Activated T-cell treated with anti-CD3 and anti-CD28 coated beads, Interleukin-2, amount 50 U/mL, for 24 hours (primary cell): ENCODE measurements at regions not wholly inside any gene's neighbourhood (a gene's known extent, or its start where the extent isn't known, plus 50 kb on each side); places are given as distances from the start of the nearest gene placed in this dataset.

Experiments
- DNase-seq: peaks from one replicate; pipeline ENCODE4 v3.0.0-alpha.2; 2020
- H3K27ac Mint-ChIP-seq: 2 replicates; pipeline ENCODE4 v1.8.0; 2020; ENCODE audit warnings: mild to moderate bottlenecking, mixed read lengths
- H3K27me3 Mint-ChIP-seq: 2 replicates; pipeline ENCODE4 v1.8.0; 2020; ENCODE audit warnings: mixed read lengths
- H3K36me3 Mint-ChIP-seq: 2 replicates; pipeline ENCODE4 v1.8.0; 2020; ENCODE audit warnings: low read depth, mixed read lengths
- H3K4me1 Mint-ChIP-seq: 2 replicates; pipeline ENCODE4 v1.8.0; 2020; ENCODE audit warnings: low read depth, mixed read lengths
- H3K4me3 Mint-ChIP-seq: 2 replicates; pipeline ENCODE4 v1.8.0; 2020; ENCODE audit warnings: mild to moderate bottlenecking, moderate library complexity, mixed read lengths
- H3K9me3 Mint-ChIP-seq: 2 replicates; pipeline ENCODE4 v1.8.0; 2020; ENCODE audit warnings: mixed read lengths

DNA sequence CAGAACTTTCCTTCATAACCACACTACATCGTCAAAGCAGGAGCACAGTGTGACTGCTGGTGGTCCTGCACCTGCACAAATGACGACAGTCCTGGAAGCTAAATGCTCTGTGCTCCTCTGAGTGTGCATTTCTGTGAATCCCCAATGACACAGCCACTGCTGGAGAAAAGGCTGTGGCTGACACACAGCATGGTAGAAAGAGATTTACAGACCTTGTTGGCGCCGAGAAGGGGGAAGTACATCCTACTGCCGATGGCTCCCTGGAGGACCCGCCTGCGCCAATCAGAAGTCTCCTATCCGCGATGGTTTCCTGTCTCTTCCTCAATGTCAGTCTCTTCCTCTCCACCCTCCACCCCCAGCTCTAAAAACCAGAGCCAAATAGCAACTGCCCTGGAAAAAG is 115.4 kb upstream of the RAB4A start:
- H3K36me3 Mint-ChIP-seq: no peaks in the 10 kb centered on the region
- H3K27me3 Mint-ChIP-seq: no peaks in the 10 kb centered on the region
- no peaks in the 10 kb centered on the region for H3K9me3 Mint-ChIP-seq
- peak overlapping the region; percentile 22 for H3K27ac Mint-ChIP-seq
- peaks cover 23% of the 10 kb centered on the region for H3K4me1 Mint-ChIP-seq
- DNase-seq: peak; percentile 46
- peak overlapping the region; percentile 30 for H3K4me3 Mint-ChIP-seq

- no peaks in the 10 kb centered on the region for H3K36me3 Mint-ChIP-seq
- H3K27me3 Mint-ChIP-seq: no peaks in the 10 kb centered on the region
- no peak overlapping the region for H3K4me3 Mint-ChIP-seq
- no peak overlapping the region for H3K27ac Mint-ChIP-seq
- DNase-seq: no peak
- peaks cover 24% of the 10 kb centered on the region for H3K4me1 Mint-ChIP-seq
- no peaks in the 10 kb centered on the region for H3K9me3 Mint-ChIP-seq
Observed at GRCh38 chr1:229156872-229157271, 114.0 kb upstream of the RAB4A start.

DNA sequence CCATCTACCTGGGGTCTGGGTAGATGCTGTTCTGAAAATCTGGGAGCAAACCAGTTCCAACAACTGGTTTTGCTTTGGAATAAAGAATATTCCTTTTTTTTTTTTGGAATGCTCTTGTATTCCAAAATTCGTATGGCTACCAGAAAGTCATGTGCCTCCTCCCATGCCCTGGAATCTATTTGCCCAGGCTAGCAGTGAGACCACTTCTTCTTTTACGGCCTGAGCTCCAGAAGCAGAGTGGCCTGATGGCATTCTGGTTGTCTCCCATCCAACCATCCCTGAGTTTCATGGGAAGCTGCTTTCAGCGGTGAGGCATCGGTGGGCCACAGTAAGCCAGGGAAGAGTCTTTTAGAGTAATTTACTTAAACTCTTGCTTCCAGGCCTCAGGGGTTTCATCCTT is 113.4 kb upstream of the RAB4A start:
- no peak for DNase-seq
- H3K4me1 Mint-ChIP-seq: peaks cover 24% of the 10 kb centered on the region
- no peak overlapping the region for H3K4me3 Mint-ChIP-seq
- no peaks in the 10 kb centered on the region for H3K36me3 Mint-ChIP-seq
- H3K9me3 Mint-ChIP-seq: no peaks in the 10 kb centered on the region
- no peaks in the 10 kb centered on the region for H3K27me3 Mint-ChIP-seq
- H3K27ac Mint-ChIP-seq: no peak overlapping the region

DNA sequence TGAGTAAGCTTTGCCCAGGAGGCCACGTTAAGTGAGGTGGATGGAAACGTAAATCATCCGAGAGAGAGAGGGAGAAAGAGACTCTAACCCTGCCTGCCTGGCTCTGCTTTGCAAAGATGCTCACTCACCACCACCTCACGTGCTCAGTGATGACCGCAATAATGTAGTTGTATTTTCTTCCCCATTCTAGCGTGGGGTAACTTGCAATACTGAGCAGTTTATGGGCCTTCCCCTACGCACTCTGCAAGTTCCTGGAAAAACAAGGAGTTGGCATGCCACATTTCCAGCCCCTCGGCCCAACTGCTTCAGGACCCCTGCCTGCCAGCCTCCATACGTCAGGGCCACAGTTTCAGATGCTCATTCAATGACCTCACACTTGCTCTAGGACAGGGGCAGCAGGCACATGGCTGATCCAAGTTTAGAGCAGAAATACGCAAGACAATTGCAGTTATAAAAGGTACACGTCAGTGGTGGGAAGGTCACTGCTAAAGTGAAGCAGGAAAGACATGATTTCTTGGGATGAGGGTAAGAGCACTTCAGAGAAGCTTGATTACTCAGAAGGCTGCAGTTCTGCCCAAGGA is 112.5 kb upstream of the RAB4A start:
- DNase-seq: no peak
- Mint-ChIP-seq H3K4me3 (no peak overlapping the region), H3K27me3 (no peaks in the 10 kb centered on the region), H3K27ac (no peak overlapping the region), H3K9me3 (no peaks in the 10 kb centered on the region), H3K36me3 (no peaks in the 10 kb centered on the region), H3K4me1 (peaks cover 24% of the 10 kb centered on the region)

DNA sequence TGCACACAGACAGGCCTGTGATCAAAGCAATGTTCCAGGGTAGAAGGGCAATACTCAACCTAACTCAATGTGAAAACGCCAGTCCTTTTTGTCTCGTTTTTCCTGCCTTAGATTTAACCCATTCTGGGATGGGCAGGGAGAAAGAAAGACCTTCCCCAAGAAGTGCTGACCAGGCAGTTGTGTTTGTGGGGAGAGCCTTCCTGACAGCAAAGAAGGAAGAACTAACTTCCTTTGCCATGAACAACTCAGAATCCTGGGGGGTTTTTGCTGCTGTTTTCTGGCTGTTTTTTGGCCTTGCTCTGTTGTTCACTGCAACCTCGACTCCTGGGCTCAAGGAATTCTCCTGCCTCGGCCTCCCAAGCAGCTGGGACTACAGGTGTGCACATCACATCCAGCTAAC is 112.0 kb upstream of the RAB4A start:
- no peaks in the 10 kb centered on the region for H3K36me3 Mint-ChIP-seq
- H3K27me3 Mint-ChIP-seq: no peaks in the 10 kb centered on the region
- peaks cover 20% of the 10 kb centered on the region for H3K4me1 Mint-ChIP-seq
- no peak overlapping the region for H3K27ac Mint-ChIP-seq
- no peak for DNase-seq
- H3K9me3 Mint-ChIP-seq: no peaks in the 10 kb centered on the region
- H3K4me3 Mint-ChIP-seq: no peak overlapping the region

DNA sequence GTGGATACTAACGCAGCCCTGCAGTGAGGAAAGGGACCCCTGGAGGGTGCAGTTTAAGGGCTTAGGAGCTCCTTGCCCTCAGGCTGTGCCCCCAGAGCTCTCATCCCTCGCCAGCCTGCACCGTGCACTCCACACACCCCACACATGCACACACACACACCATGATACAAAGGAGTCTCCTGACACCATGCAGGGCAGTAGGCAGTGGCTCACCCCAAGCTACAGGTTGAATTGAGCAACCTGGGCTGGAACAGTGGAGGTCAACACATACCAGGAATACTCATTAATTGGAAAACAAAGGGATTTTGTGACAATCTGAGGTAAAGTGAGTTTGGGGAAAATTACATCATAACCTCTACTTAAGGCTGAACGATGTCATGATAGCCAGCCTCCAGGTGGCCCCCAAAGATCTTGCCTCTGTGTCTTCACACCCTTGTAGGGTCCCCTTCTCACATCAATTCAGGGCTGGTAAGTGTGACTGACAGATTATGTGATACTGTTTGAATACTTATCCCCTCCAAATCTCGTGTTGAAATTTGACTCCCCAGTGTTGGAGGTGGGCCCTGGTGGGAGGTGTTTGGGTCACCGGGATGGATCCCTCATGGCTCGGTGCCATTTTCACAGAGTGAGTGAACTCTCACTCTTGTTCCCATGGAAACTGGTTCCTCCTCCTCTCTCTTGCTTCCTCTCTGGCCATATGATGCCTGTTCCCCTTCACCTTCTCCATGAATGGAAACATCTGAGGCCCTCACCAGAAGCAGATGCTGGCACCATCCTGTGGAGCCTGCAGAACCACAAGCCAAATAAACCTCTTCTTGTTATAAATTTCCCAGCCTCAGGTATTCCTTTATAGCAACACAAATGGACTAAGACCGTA is 111.0 kb upstream of the RAB4A start:
- H3K27me3 Mint-ChIP-seq: no peaks in the 10 kb centered on the region
- H3K27ac Mint-ChIP-seq: no peak overlapping the region
- DNase-seq: no peak
- no peaks in the 10 kb centered on the region for H3K9me3 Mint-ChIP-seq
- H3K36me3 Mint-ChIP-seq: no peaks in the 10 kb centered on the region
- peaks cover 17% of the 10 kb centered on the region for H3K4me1 Mint-ChIP-seq
- no peak overlapping the region for H3K4me3 Mint-ChIP-seq

DNA sequence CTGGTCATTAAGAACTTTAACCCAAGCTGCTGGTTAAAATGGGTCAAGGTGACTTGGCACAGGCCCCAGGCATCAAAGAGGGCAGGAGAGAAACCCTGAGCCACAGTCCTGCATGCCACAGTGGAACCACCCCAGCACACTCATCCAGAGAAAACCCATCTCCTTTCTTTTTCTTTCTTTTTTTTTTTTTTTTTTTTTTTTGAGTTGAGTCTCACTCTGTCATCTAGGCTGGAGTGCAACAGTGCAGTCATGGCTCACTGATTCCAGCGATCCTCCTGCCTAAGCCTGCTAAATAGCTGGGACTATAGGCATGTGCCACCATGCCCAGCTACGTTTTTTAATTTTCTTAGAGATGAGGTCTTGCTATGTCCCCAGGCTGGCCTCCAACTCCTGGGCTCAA is 109.2 kb upstream of the RAB4A start:
- no peaks in the 10 kb centered on the region for H3K27me3 Mint-ChIP-seq
- DNase-seq: no peak
- peaks cover 12% of the 10 kb centered on the region for H3K4me1 Mint-ChIP-seq
- no peak overlapping the region for H3K4me3 Mint-ChIP-seq
- no peak overlapping the region for H3K27ac Mint-ChIP-seq
- H3K9me3 Mint-ChIP-seq: no peaks in the 10 kb centered on the region
- H3K36me3 Mint-ChIP-seq: no peaks in the 10 kb centered on the region

- H3K27ac Mint-ChIP-seq: no peak overlapping the region
- no peak overlapping the region for H3K4me3 Mint-ChIP-seq
- H3K36me3 Mint-ChIP-seq: no peaks in the 10 kb centered on the region
- DNase-seq: no peak
- H3K27me3 Mint-ChIP-seq: no peaks in the 10 kb centered on the region
- H3K9me3 Mint-ChIP-seq: no peaks in the 10 kb centered on the region
- H3K4me1 Mint-ChIP-seq: peaks cover 12% of the 10 kb centered on the region
Observed at GRCh38 chr1:229162825-229163515, 107.9 kb upstream of the RAB4A start.

GRCh38 chr1:229164348-229164747 is 106.6 kb upstream of the RAB4A start:
- H3K9me3 Mint-ChIP-seq: no peaks in the 10 kb centered on the region
- no peak overlapping the region for H3K27ac Mint-ChIP-seq
- DNase-seq: no peak
- no peaks in the 10 kb centered on the region for H3K27me3 Mint-ChIP-seq
- no peaks in the 10 kb centered on the region for H3K36me3 Mint-ChIP-seq
- peaks cover 12% of the 10 kb centered on the region for H3K4me1 Mint-ChIP-seq
- no peak overlapping the region for H3K4me3 Mint-ChIP-seq

- Mint-ChIP-seq H3K27ac (no peak overlapping the region), H3K9me3 (no peaks in the 10 kb centered on the region)
Observed at GRCh38 chr1:229164836-229165735, 105.8 kb upstream of the RAB4A start.

DNA sequence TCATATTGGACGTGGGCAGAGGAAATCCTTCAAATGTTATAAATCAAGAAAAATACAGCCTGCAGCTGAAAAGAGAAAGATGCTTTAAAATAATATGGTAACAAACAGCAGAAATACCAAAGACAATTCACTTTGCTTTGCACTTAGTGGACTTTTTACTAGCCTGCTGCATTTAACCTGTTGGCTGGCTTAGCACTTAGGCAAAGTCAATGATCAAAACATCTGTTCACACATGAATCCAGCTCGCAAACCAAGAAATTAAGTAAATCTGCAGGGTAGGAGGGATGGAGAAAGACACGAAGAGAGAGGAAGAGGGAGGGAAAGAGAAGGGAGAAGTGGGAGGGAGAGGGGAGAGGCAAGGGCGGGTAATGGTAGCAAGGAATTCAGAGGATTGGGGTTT is 103.6 kb upstream of the RAB4A start:
- H3K36me3 Mint-ChIP-seq: no peaks in the 10 kb centered on the region
- no peaks in the 10 kb centered on the region for H3K27me3 Mint-ChIP-seq
- H3K4me3 Mint-ChIP-seq: no peak overlapping the region
- H3K27ac Mint-ChIP-seq: no peak overlapping the region
- no peak for DNase-seq
- H3K9me3 Mint-ChIP-seq: no peaks in the 10 kb centered on the region
- H3K4me1 Mint-ChIP-seq: peaks cover 11% of the 10 kb centered on the region

More at GRCh38 chr1:229164836-229165735, 105.8 kb upstream of the RAB4A start:
- Mint-ChIP-seq H3K4me3 (no peak overlapping the region), H3K4me1 (peaks cover 12% of the 10 kb centered on the region), H3K27me3 (no peaks in the 10 kb centered on the region), H3K36me3 (no peaks in the 10 kb centered on the region)
- no peak for DNase-seq

GRCh38 chr1:229169399-229169798 is 101.5 kb upstream of the RAB4A start:
- no peak for DNase-seq
- H3K9me3 Mint-ChIP-seq: no peaks in the 10 kb centered on the region
- H3K36me3 Mint-ChIP-seq: no peaks in the 10 kb centered on the region
- H3K4me3 Mint-ChIP-seq: no peak overlapping the region
- peaks cover 11% of the 10 kb centered on the region for H3K4me1 Mint-ChIP-seq
- no peaks in the 10 kb centered on the region for H3K27me3 Mint-ChIP-seq
- no peak overlapping the region for H3K27ac Mint-ChIP-seq

DNA sequence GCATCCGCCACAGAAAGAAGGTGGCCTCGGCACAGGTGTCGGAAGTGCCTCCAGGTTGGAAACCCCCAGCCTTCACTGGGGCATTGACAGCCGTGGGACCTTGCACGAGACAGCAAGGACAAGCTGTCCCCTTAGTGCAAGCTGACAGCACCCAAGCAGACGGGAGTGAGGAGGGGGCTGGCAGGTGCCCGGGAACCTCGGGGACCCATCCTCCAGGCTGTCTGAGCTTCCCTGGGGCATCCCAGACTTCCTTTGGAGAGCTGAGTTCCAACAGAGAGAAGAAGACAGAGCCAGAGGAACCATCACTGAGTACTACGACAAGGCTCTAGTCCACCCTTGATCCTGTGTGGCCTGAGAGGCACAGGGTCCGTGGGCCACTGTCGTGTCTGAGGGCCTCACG is 100.6 kb upstream of the RAB4A start:
- Mint-ChIP-seq H3K9me3 (no peaks in the 10 kb centered on the region), H3K27me3 (no peaks in the 10 kb centered on the region), H3K36me3 (no peaks in the 10 kb centered on the region), H3K27ac (no peak overlapping the region), H3K4me3 (no peak overlapping the region), H3K4me1 (peaks cover 4% of the 10 kb centered on the region)
- DNase-seq: no peak

GRCh38 chr1:229170778-229171505 is 100.0 kb upstream of the RAB4A start:
- no peak overlapping the region for H3K27ac Mint-ChIP-seq
- H3K36me3 Mint-ChIP-seq: no peaks in the 10 kb centered on the region
- no peaks in the 10 kb centered on the region for H3K9me3 Mint-ChIP-seq
- DNase-seq: no peak
- no peaks in the 10 kb centered on the region for H3K27me3 Mint-ChIP-seq
- H3K4me3 Mint-ChIP-seq: no peak overlapping the region
- H3K4me1 Mint-ChIP-seq: no peaks in the 10 kb centered on the region
